H7 (cell line): ENCODE measurements at regions not wholly inside any gene's neighbourhood (a gene's known extent, or its start where the extent isn't known, plus 50 kb on each side); places are given as distances from the start of the nearest gene placed in this dataset.

Experiments used
- DNase-seq: peaks from one replicate; pipeline ENCODE4 v3.0.0; 2012
- H3K27me3 ChIP-seq: 2 replicates; pipeline ENCODE4 v1.6.0; 2011; ENCODE audit warnings: mild to moderate bottlenecking, low read length; ENCODE audit not compliant: control insufficient read depth, insufficient read depth
- H3K36me3 ChIP-seq: replicated peaks from 2 replicates; pipeline ENCODE4 v1.5.1; 2011; ENCODE audit warnings: low read length; ENCODE audit not compliant: control insufficient read depth, insufficient read depth
- H3K4me3 ChIP-seq: 2 replicates; pipeline ENCODE4 v1.5.1; 2011; ENCODE audit warnings: low read depth, mild to moderate bottlenecking, control low read depth, low read length, moderate library complexity; ENCODE audit not compliant: insufficient read depth

GRCh38 chrX:148203531-148203930, 222.4 kb downstream of the FMR1NB start:
- no peak for DNase-seq
- no peak overlapping the region for H3K4me3 ChIP-seq
- no peaks in the 10 kb centered on the region for H3K27me3 ChIP-seq
- no peaks in the 10 kb centered on the region for H3K36me3 ChIP-seq

GRCh38 chrX:148204195-148204594, 223.1 kb downstream of the FMR1NB start:
- no peaks in the 10 kb centered on the region for H3K36me3 ChIP-seq
- H3K27me3 ChIP-seq, result no peaks in the 10 kb centered on the region
- no peak overlapping the region for H3K4me3 ChIP-seq
- DNase-seq, result no peak

- H3K27me3 ChIP-seq, result no peaks in the 10 kb centered on the region
- DNase-seq, result no peak
- no peaks in the 10 kb centered on the region for H3K36me3 ChIP-seq
- no peak overlapping the region for H3K4me3 ChIP-seq
These were observed 233.6 kb downstream of the FMR1NB start for GRCh38 chrX:148214786-148215185.

GRCh38 chrX:148215726-148216125, 234.6 kb downstream of the FMR1NB start:
- Histone ChIP-seq H3K27me3 (no peaks in the 10 kb centered on the region), H3K4me3 (no peak overlapping the region), H3K36me3 (no peaks in the 10 kb centered on the region)
- no peak for DNase-seq

- Histone ChIP-seq H3K36me3 (no peaks in the 10 kb centered on the region), H3K27me3 (no peaks in the 10 kb centered on the region), H3K4me3 (no peak overlapping the region)
- no peak for DNase-seq
These were observed 242.2 kb downstream of the FMR1NB start for GRCh38 chrX:148223361-148223760.

GRCh38 chrX:148228521-148228920, 247.4 kb downstream of the FMR1NB start:
- no peaks in the 10 kb centered on the region for H3K27me3 ChIP-seq
- no peak for DNase-seq
- H3K36me3 ChIP-seq, result no peaks in the 10 kb centered on the region
- no peak overlapping the region for H3K4me3 ChIP-seq

GRCh38 chrX:148229801-148230303, 248.7 kb downstream of the FMR1NB start:
- no peak for DNase-seq
- Histone ChIP-seq H3K27me3 (no peaks in the 10 kb centered on the region), H3K36me3 (no peaks in the 10 kb centered on the region), H3K4me3 (no peak overlapping the region)

- H3K27me3 ChIP-seq, result no peaks in the 10 kb centered on the region
- H3K36me3 ChIP-seq, result no peaks in the 10 kb centered on the region
- no peak for DNase-seq
- H3K4me3 ChIP-seq, result no peak overlapping the region
These were observed 240.4 kb upstream of the AFF2 start for GRCh38 chrX:148259990-148260389.

GRCh38 chrX:148265829-148266228, 234.6 kb upstream of the AFF2 start:
- no peaks in the 10 kb centered on the region for H3K36me3 ChIP-seq
- no peak for DNase-seq
- H3K27me3 ChIP-seq, result no peaks in the 10 kb centered on the region
- no peak overlapping the region for H3K4me3 ChIP-seq

- DNase-seq, result no peak
- H3K4me3 ChIP-seq, result no peak overlapping the region
- H3K27me3 ChIP-seq, result no peaks in the 10 kb centered on the region
- H3K36me3 ChIP-seq, result no peaks in the 10 kb centered on the region
These were observed 231.7 kb upstream of the AFF2 start for GRCh38 chrX:148268673-148269072.

GRCh38 chrX:148269513-148269912, 230.9 kb upstream of the AFF2 start:
- no peak for DNase-seq
- H3K4me3 ChIP-seq, result no peak overlapping the region
- no peaks in the 10 kb centered on the region for H3K36me3 ChIP-seq
- no peaks in the 10 kb centered on the region for H3K27me3 ChIP-seq

- Histone ChIP-seq H3K27me3 (no peaks in the 10 kb centered on the region), H3K4me3 (no peak overlapping the region), H3K36me3 (no peaks in the 10 kb centered on the region)
- no peak for DNase-seq
These were observed 229.9 kb upstream of the AFF2 start for GRCh38 chrX:148270499-148270898.

- DNase-seq, result no peak
- H3K4me3 ChIP-seq, result no peak overlapping the region
- H3K36me3 ChIP-seq, result no peaks in the 10 kb centered on the region
These were observed 229.2 kb upstream of the AFF2 start for GRCh38 chrX:148271263-148271662.

GRCh38 chrX:148281920-148282319, 218.5 kb upstream of the AFF2 start:
- no peak overlapping the region for H3K4me3 ChIP-seq
- H3K27me3 ChIP-seq, result no peaks in the 10 kb centered on the region; the same call in 1 of the 2 replicates
- DNase-seq, result no peak
- H3K36me3 ChIP-seq, result no peaks in the 10 kb centered on the region

More at GRCh38 chrX:148271263-148271662, 229.2 kb upstream of the AFF2 start:
- no peaks in the 10 kb centered on the region for H3K27me3 ChIP-seq

- peaks cover under 1% of the 10 kb centered on the region; the same call in 1 of the 2 replicates for H3K27me3 ChIP-seq
- no peak overlapping the region for H3K4me3 ChIP-seq
- H3K36me3 ChIP-seq, result no peaks in the 10 kb centered on the region
- DNase-seq, result no peak
These were observed 217.9 kb upstream of the AFF2 start for GRCh38 chrX:148282504-148282903.

GRCh38 chrX:148284056-148284455, 216.4 kb upstream of the AFF2 start:
- no peak for DNase-seq
- Histone ChIP-seq H3K4me3 (no peak overlapping the region), H3K27me3 (peaks cover 2% of the 10 kb centered on the region; the same call in 1 of the 2 replicates), H3K36me3 (no peaks in the 10 kb centered on the region)
